Ishikawa (cell line): ENCODE measurements at regions not wholly inside any gene's neighbourhood (a gene's known extent, or its start where the extent isn't known, plus 50 kb on each side); places are given as distances from the start of the nearest gene placed in this dataset.

Experiments used
- CEBPB ChIP-seq: IDR thresholded peaks from 2 replicates; pipeline ENCODE4 v1.6.1; 2012
- CREB1 ChIP-seq: IDR thresholded peaks from 2 replicates; pipeline ENCODE4 v1.6.1; 2012; ENCODE audit warnings: low read depth
- TF ChIP-seq, protein P1 (sequence below): IDR thresholded peaks from 2 replicates; pipeline ENCODE4 v1.6.1; 2012; ENCODE audit warnings: low read depth, mild to moderate bottlenecking

DNA sequence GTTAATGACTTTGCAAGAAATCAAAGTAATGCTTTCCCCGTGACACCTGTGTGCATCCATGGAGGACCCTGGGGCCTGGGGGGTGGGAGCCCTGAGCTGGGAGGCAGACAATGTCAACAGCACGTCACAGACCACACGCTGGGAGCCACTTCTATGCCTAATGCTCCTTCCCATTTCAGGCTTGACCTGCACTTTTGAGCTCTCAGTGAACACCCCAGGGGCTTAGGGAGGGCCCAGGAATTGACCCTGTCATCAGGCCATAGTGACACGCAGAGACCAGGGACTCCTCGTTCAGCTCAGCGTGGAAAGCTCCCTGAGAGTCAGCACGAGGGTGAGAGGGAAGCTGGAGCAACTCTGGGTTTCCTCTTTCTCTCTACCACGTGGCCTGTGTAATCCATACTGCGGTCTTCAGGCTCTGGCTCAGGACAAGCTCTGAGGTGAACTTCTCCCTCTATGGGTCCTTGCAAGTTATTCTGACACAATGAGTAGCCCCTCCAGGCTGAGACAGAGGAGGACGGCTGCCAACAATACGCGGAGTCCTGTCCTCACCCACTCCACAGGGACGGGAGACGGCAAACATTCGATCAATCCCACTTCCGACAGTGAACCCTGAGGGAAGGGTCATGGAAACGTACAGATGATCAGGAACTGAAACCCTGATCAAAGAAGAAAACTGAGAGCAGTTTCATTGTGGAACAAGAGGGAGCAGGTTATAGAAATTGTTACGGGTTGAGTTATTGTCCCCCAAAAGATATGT lies 130.8 kb upstream of the IRX4 start:
- TF ChIP-seq, protein P1, sequence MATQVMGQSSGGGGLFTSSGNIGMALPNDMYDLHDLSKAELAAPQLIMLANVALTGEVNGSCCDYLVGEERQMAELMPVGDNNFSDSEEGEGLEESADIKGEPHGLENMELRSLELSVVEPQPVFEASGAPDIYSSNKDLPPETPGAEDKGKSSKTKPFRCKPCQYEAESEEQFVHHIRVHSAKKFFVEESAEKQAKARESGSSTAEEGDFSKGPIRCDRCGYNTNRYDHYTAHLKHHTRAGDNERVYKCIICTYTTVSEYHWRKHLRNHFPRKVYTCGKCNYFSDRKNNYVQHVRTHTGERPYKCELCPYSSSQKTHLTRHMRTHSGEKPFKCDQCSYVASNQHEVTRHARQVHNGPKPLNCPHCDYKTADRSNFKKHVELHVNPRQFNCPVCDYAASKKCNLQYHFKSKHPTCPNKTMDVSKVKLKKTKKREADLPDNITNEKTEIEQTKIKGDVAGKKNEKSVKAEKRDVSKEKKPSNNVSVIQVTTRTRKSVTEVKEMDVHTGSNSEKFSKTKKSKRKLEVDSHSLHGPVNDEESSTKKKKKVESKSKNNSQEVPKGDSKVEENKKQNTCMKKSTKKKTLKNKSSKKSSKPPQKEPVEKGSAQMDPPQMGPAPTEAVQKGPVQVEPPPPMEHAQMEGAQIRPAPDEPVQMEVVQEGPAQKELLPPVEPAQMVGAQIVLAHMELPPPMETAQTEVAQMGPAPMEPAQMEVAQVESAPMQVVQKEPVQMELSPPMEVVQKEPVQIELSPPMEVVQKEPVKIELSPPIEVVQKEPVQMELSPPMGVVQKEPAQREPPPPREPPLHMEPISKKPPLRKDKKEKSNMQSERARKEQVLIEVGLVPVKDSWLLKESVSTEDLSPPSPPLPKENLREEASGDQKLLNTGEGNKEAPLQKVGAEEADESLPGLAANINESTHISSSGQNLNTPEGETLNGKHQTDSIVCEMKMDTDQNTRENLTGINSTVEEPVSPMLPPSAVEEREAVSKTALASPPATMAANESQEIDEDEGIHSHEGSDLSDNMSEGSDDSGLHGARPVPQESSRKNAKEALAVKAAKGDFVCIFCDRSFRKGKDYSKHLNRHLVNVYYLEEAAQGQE, result no peak
- TF ChIP-seq CREB1 (no peak), CEBPB (no peak)
